IPS-NIHi11 (cell line): ENCODE measurements at regions not wholly inside any gene's neighbourhood (a gene's known extent, or its start where the extent isn't known, plus 50 kb on each side); places are given as distances from the start of the nearest gene placed in this dataset.

Experiments used
- DNase-seq: peaks from one replicate; pipeline ENCODE4 v3.0.0; 2012; ENCODE audit warnings: mixed read lengths, low spot score

DNA sequence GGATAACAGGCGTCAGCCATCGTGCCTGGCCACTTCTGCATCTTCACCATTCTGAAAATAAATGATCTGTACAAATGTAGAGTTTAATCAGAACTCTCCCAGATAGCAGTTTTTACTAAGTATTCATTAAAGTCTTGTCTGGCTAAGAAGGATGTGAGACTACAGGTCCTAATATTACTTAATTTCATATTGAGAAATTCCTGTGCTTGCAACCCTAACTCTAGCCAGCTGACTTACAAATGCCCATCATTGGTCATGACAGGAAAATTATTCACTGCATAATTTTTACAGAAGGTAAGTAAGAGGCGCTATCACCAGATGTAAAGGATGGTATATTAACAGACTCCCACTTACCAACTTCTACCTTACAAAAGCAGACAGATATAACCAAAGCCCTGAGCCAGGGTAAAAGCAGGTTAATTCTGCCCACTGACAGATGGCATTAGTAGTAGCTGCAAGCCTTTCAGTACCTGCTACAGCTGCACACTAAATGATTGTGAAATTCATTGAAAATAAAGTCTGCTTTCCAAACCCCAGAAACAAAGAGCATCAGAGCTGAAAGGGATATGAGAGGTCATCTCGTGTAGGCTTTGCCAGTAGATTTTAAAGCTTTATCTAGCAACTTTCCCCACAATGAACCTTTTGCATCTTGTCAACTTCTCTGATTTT lies 55.9 kb upstream of the FOXN2 start:
- DNase-seq: no peak

DNA sequence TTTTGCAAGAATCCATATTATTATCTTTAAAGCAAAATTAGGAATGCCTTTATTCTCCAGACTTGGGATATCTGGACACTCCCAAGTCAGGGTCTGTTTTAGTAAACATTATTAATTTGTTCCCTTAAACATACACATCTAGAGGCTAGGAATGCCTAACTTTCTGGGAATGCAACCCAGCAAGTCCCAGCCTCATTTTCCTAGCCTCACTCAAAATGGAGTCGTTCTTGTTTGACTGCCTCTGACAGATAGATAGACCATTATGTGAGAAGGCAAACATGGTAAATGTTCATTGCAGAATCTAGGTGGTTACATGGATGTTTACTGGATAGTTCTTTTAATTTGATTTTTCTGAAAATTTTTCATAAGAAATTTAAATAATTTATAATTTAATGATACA lies 54.7 kb upstream of the FOXN2 start:
- DNase-seq: no peak

DNA sequence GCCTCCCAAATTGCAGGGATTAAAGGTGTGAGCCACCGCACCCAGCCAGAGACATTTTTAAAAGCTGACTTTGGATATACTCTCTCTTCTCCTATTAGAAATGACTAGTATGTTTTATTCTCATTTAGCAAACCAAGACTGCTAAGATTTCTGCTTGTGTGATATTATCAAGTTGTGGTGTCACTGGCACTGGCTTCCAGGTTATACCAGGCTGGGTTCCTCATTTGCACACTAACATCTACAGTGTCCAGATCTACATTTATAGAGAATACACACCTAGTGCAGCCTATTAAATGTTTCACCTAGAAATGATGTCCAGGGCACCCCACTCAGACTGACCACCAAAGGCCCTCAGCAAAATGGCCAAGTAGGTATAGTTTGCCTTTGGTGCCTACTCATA lies 49.9 kb upstream of the FOXN2 start:
- DNase-seq: no peak
